ENCODE measurements at regions not wholly inside any gene's neighbourhood (a gene's known extent, or its start where the extent isn't known, plus 50 kb on each side); places are given as distances from the start of the nearest gene placed in this dataset.

GRCh38 chr1:29855561-29856160, 619.3 kb downstream of the PTPRU start:
- TF ChIP-seq, protein P1, sequence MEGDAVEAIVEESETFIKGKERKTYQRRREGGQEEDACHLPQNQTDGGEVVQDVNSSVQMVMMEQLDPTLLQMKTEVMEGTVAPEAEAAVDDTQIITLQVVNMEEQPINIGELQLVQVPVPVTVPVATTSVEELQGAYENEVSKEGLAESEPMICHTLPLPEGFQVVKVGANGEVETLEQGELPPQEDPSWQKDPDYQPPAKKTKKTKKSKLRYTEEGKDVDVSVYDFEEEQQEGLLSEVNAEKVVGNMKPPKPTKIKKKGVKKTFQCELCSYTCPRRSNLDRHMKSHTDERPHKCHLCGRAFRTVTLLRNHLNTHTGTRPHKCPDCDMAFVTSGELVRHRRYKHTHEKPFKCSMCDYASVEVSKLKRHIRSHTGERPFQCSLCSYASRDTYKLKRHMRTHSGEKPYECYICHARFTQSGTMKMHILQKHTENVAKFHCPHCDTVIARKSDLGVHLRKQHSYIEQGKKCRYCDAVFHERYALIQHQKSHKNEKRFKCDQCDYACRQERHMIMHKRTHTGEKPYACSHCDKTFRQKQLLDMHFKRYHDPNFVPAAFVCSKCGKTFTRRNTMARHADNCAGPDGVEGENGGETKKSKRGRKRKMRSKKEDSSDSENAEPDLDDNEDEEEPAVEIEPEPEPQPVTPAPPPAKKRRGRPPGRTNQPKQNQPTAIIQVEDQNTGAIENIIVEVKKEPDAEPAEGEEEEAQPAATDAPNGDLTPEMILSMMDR (conservative IDR thresholded peaks at IDR 0.05; ENCODE audit: low read depth, low read length), result no peak
- H3K4me3 ChIP-seq (ENCODE audit: low read depth, low read length), result no peak overlapping the region
- no peak for DNase-seq (ENCODE audit: low read depth)

DNA sequence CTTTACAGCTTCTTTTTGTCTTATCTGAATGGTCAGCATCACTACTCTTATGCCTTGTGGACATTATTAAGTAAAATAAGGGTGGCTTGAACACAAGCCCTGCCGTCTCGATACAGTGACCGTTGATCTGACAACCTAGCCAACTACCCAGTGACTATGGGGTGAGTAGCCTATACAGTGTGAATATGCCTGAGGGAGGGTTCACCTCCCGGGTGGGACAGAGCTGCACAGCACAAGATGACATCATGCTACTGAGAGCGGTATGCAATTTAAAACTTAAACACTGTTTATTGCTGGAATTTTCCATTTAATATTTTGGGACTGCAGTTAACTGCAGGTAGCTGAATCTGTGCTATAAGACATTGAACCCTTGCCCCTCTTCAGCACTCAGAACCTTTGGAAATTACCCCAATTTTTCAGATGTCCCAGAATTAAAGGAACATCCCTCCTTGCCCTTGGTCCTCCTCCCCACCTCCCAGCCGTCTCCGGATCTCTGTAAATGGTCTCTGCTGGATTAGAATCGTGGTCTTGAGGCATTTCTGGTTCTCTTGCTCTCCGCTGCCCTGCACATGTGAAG, 618.5 kb downstream of the PTPRU start:
- H3K4me3 ChIP-seq (ENCODE audit: low read depth, low read length), result no peak overlapping the region
- DNase-seq (ENCODE audit: low read depth), result no peak
- TF ChIP-seq, protein P1 (conservative IDR thresholded peaks at IDR 0.05; ENCODE audit: low read depth, low read length), result no peak

GRCh38 chr1:29853716-29854330, 617.5 kb downstream of the PTPRU start:
- H3K4me3 ChIP-seq (ENCODE audit: low read depth, low read length), result no peak overlapping the region
- TF ChIP-seq, protein P1 (conservative IDR thresholded peaks at IDR 0.05; ENCODE audit: low read depth, low read length), result no peak
- DNase-seq (ENCODE audit: low read depth), result no peak

DNA sequence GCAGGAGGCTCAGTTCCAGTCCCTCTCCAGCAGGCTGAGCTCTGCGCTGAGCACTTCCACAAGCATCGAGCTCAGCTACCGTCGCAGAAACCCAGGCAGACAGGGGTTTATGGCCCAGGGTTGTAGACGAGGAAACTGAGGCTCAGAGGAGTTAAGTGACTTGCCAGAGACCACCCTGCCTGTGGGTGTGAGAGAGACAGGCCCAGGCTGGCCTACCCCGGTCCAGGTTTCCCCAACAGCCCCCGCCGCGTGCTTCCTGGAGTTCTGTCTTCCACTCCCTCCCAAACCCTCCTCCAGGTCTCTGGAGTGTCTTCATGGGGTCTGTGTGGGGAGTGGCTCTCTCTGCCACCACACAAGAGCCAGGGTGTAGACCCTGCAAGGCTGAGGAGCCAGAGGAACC, 615.9 kb downstream of the PTPRU start:
- no peak overlapping the region for H3K4me3 ChIP-seq (ENCODE audit: low read depth, low read length)
- TF ChIP-seq, protein P1 (conservative IDR thresholded peaks at IDR 0.05; ENCODE audit: low read depth, low read length), result no peak
- DNase-seq (ENCODE audit: low read depth), result no peak

DNA sequence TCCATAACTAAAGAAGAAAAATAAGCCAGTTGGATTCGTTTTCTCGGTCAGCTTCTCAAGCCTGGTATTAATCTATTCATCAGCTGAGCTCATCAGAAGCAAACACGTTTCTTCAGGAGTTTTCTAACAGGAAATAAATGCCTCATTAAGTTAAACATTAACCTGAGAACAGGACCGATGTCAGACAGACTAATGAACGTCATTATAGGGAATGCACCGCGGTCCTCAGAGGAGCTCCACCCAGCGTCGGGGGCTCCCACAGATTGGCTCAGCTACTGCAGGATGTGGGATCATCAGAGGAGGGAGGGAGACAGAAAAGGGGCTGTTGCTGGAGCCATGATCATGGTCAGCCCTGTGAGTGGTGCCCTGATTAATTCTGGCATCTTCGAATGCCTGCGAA, 615.4 kb downstream of the PTPRU start:
- TF ChIP-seq, protein P1 (conservative IDR thresholded peaks at IDR 0.05; ENCODE audit: low read depth, low read length), result no peak
- no peak for DNase-seq (ENCODE audit: low read depth)
- no peak overlapping the region for H3K4me3 ChIP-seq (ENCODE audit: low read depth, low read length)

GRCh38 chr1:29849991-29850757, 613.9 kb downstream of the PTPRU start:
- no peak overlapping the region for H3K4me3 ChIP-seq (ENCODE audit: low read depth, low read length)
- TF ChIP-seq, protein P1 (conservative IDR thresholded peaks at IDR 0.05; ENCODE audit: low read depth, low read length), result no peak
- DNase-seq (ENCODE audit: low read depth), result no peak

All from choroid plexus epithelial cell (primary cell).